HepG2 (cell line): ENCODE measurements at regions not wholly inside any gene's neighbourhood (a gene's known extent, or its start where the extent isn't known, plus 50 kb on each side); places are given as distances from the start of the nearest gene placed in this dataset.

ENCODE experiments used
- ATAC-seq: fragments of 200-7000 bp; cut with Tn5 transposase; 3 replicates; pipeline ENCODE4 v1.9.1; 2020; ENCODE audit warnings: mild to moderate bottlenecking, moderate library complexity
- BruUV-seq: library from RNA; stranded (reverse); fragments of 400-500 nt; replicated peaks from 2 replicates; lab custom pipeline; 2021; lab: Mats Ljungman, UMichigan
- CTCF ChIA-PET: fragments of 300-600 bp; formaldehyde crosslinking; extraction: SDS; loops from one replicate; lab custom pipeline; 2021; ENCODE audit warnings: low total read pairs, inconsistent platforms, low intra/inter-chr PET ratio; lab: Yijun Ruan, JAX
- POLR2A ChIA-PET: fragments of 350-600 bp; sonication (Branson Sonifier 250); formaldehyde crosslinking; loops from one replicate; lab custom pipeline; 2020; ENCODE audit warnings: antibody characterized with exemption, inconsistent platforms; lab: Yijun Ruan, JAX
- DNase-seq: peaks from one replicate; pipeline ENCODE4 v3.0.0-alpha.2; 2015; ENCODE audit warnings: low spot score
- FAIRE-seq: peaks from 3 replicates; lab custom pipeline; 2011; peaks lifted over from hg19 to GRCh38; lab: Jason Lieb, UNC
- H2AFZ ChIP-seq: one replicate; pipeline ENCODE4 v1.6.1; 2011; ENCODE audit warnings: low read length, inconsistent platforms
- H3K27ac ChIP-seq: fragments of 300-600 bp; 3 replicates; pipeline ENCODE4 v1.8.0; 2011; ENCODE audit warnings: mixed run types, mild to moderate bottlenecking, mixed read lengths, low read length, inconsistent platforms; ENCODE audit not compliant: insufficient read depth; ENCODE audit errors: extremely low read length
- H3K27me3 ChIP-seq, 2 experiments: fragments of 200-600 bp in 1 of 2; 2 replicates in 1 of 2; 3 replicates in 1 of 2; pipeline versions ENCODE4 v1.6.0 to v1.8.0; 2011; ENCODE audit warnings: low read length in 2 of 2, mild to moderate bottlenecking in 2 of 2, moderate library complexity in 2 of 2, inconsistent platforms in 1 of 2; ENCODE audit not compliant: insufficient read depth in 2 of 2, control insufficient read depth in 1 of 2
- H3K36me3 ChIP-seq, 2 experiments: fragments of 200-600 bp in 1 of 2; replicated peaks in 1 of 2; 2 replicates in 1 of 2; 3 replicates in 1 of 2; pipeline versions ENCODE4 v1.5.1 to v1.8.0; 2011; ENCODE audit warnings: low read length in 2 of 2, inconsistent platforms in 1 of 2; ENCODE audit not compliant: insufficient read depth in 2 of 2, control insufficient read depth in 1 of 2
- H3K4me1 ChIP-seq: 2 replicates; pipeline ENCODE4 v1.5.1; 2012; ENCODE audit warnings: low read length, inconsistent platforms; ENCODE audit not compliant: insufficient read depth
- H3K4me2 ChIP-seq: 2 replicates; pipeline ENCODE4 v1.6.0; 2011; ENCODE audit warnings: low read depth, low read length, inconsistent platforms
- H3K4me3 ChIP-seq, 3 experiments: fragments of 200-600 bp in 1 of 3; sonication (generic), shearing (Covaris generic) in 1 of 3; replicated peaks in 1 of 3; 2 replicates each; pipeline ENCODE4 v1.5.1; 2011 to 2016; ENCODE audit warnings: low read length in 3 of 3, inconsistent platforms in 2 of 3, low read depth in 2 of 3, mild to moderate bottlenecking in 2 of 3, control low read depth in 1 of 3, mixed read lengths in 1 of 3; ENCODE audit not compliant: insufficient read depth in 1 of 3
- H3K79me2 ChIP-seq: one replicate; pipeline ENCODE4 v1.6.1; 2011; ENCODE audit warnings: low read length, inconsistent platforms; ENCODE audit not compliant: insufficient read depth
- H3K9ac ChIP-seq: 2 replicates; pipeline ENCODE4 v1.6.0; 2011; ENCODE audit warnings: mild to moderate bottlenecking, low read depth, low read length, inconsistent platforms; ENCODE audit not compliant: insufficient read depth
- H3K9me3 ChIP-seq: 2 replicates; pipeline ENCODE4 v1.5.1; 2012; ENCODE audit warnings: mild to moderate bottlenecking, low read length
- H4K20me1 ChIP-seq: 2 replicates; pipeline ENCODE4 v1.6.0; 2011; ENCODE audit warnings: inconsistent platforms, mild to moderate bottlenecking, low read length, moderate library complexity; ENCODE audit not compliant: insufficient read depth
- ADNP ChIP-seq: sonication (generic); formaldehyde crosslinking; IDR thresholded peaks from 2 replicates; pipeline ENCODE4 v1.4.0; 2020; ENCODE audit warnings: missing genetic modification reagents
- ATF2 ChIP-seq: sonication (generic); formaldehyde crosslinking; IDR thresholded peaks from 2 replicates; pipeline ENCODE4 v1.4.0; 2020; ENCODE audit warnings: missing genetic modification reagents
- ATF6 ChIP-seq: sonication (generic); formaldehyde crosslinking; conservative IDR thresholded peaks from 2 replicates; pipeline ENCODE4 v1.4.0; 2020; ENCODE audit warnings: missing genetic modification reagents
- CHD4 ChIP-seq: fragments of 200-600 bp; sonication (generic); IDR thresholded peaks from 2 replicates; pipeline ENCODE4 v1.7.0; 2017; ENCODE audit warnings: mild to moderate bottlenecking, low read length, borderline replicate concordance
- DNMT3B ChIP-seq: conservative IDR thresholded peaks from 2 replicates; pipeline ENCODE4 v1.6.1; 2016; ENCODE audit warnings: missing biosample characterization, control low read depth
- ELK4 ChIP-seq: sonication (generic); formaldehyde crosslinking; IDR thresholded peaks from 2 replicates; pipeline ENCODE4 v1.9.0; 2021; ENCODE audit warnings: missing genetic modification reagents, borderline replicate concordance
- KDM1A ChIP-seq: IDR thresholded peaks from 2 replicates; pipeline ENCODE4 v1.6.1; 2016; ENCODE audit warnings: missing compliant biosample characterization
- SAP130 ChIP-seq: IDR thresholded peaks from 2 replicates; pipeline ENCODE4 v1.6.1; 2016; ENCODE audit warnings: low read depth
- ZMYM3 ChIP-seq: sonication (generic); formaldehyde crosslinking; IDR thresholded peaks from 2 replicates; pipeline ENCODE4 v1.5.1; 2020; ENCODE audit warnings: mild to moderate bottlenecking, missing genetic modification reagents
- ZNF414 ChIP-seq: sonication (generic); formaldehyde crosslinking; IDR thresholded peaks from 2 replicates; pipeline ENCODE4 v1.5.0; 2020; ENCODE audit warnings: missing genetic modification reagents
- ZNF629 ChIP-seq: sonication (generic); formaldehyde crosslinking; conservative IDR thresholded peaks from 2 replicates; pipeline ENCODE4 v1.5.0; 2020; ENCODE audit warnings: missing genetic modification reagents
- whole genome bisulfite sequencing: methylation state at CpG from one replicate; pipeline ENCODE4 v1.1.6; 2017; ENCODE audit warnings: low lambda C conversion rate; 5-methylcytosine and 5-hydroxymethylcytosine counted together
- in situ Hi-C: cut with HindIII; loops from 2 replicates; pipeline ENCODE4 v1.10.0; 2017; ENCODE audit warnings: low pct_unique_long_range_greater_than_20kb; ENCODE audit not compliant: extremely low pct_ligation_motif_present
- intact Hi-C: fragments of 100-400 bp; cut with micrococcal nuclease; formaldehyde crosslinking; loops from one replicate; pipeline ENCODE4 v1.10.0; 2022; ENCODE audit not compliant: unreplicated experiment
- TF ChIP-seq, protein P1 (sequence below): sonication (generic); formaldehyde crosslinking; IDR thresholded peaks from 2 replicates; pipeline ENCODE4 v1.5.0; 2020; ENCODE audit warnings: missing genetic modification reagents

- no peak for TF ChIP-seq ZNF414 (CRISPR knock-in tag)
- TF ChIP-seq DNMT3B (CRISPR knock-in tag): no peak
- TF ChIP-seq SAP130: no peak
- TF ChIP-seq, protein P1, sequence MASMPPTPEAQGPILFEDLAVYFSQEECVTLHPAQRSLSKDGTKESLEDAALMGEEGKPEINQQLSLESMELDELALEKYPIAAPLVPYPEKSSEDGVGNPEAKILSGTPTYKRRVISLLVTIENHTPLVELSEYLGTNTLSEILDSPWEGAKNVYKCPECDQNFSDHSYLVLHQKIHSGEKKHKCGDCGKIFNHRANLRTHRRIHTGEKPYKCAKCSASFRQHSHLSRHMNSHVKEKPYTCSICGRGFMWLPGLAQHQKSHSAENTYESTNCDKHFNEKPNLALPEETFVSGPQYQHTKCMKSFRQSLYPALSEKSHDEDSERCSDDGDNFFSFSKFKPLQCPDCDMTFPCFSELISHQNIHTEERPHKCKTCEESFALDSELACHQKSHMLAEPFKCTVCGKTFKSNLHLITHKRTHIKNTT: no peak
Measured at GRCh38 chr13:26995159-26995558, 176.5 kb downstream of the USP12 start (continued).

GRCh38 chr13:26993780-26994179, 177.8 kb downstream of the USP12 start:
- no peak overlapping the region for H3K4me3 ChIP-seq
- H2AFZ ChIP-seq: no peak overlapping the region
- H3K27me3 ChIP-seq: no peaks in the 10 kb centered on the region; a peak in 1 of 5 replicates
- no peaks in the 10 kb centered on the region for H3K36me3 ChIP-seq
- no peak overlapping the region for H3K27ac ChIP-seq
- no peak overlapping the region for H3K4me2 ChIP-seq
- ChIA-PET CTCF (no interaction called here), POLR2A (no interaction called here)
- H3K9ac ChIP-seq: no peak overlapping the region
- no TSS peak for BruUV-seq
- peaks cover 69% of the 10 kb centered on the region for H3K4me1 ChIP-seq
- no peaks in the 10 kb centered on the region for H4K20me1 ChIP-seq
- in situ Hi-C loops (loop anchor here (10.0 kb wide), 1 partner anchor 181 kb away; the partner anchor contains the start of gene USP12), intact Hi-C loops (loop anchor here (10.0 kb wide), 1 partner anchor 131 kb away; no protein-coding TSS in a partner anchor)
- TF ChIP-seq CHD4: peak; percentile 94
- no peak for TF ChIP-seq ATF2 (CRISPR knock-in tag)
- no peak for TF ChIP-seq ATF6 (CRISPR knock-in tag)
- TF ChIP-seq ZNF629 (CRISPR knock-in tag): peak; percentile 95
- TF ChIP-seq ELK4: no peak
- TF ChIP-seq ADNP (CRISPR knock-in tag): 0 out of 2 replicates have a peak, but pooled peaks have one; percentile 44
- TF ChIP-seq ZMYM3 (CRISPR knock-in tag): peak; percentile 76; the same call in 1 of the 2 replicates
- TF ChIP-seq KDM1A (CRISPR knock-in tag): 0 out of 2 replicates have a peak, but pooled peaks have one; percentile 25
- ATAC-seq (no peak), DNase-seq (no peak), FAIRE-seq (no peak)
- 97% methylated on average over 3 of the region's 3 CpGs for WGBS
- no peaks in the 10 kb centered on the region for H3K9me3 ChIP-seq
- H3K79me2 ChIP-seq: no peaks in the 10 kb centered on the region
